Amygdala (tissue), 56 donors: ENCODE measurements at regions not wholly inside any gene's neighbourhood (a gene's known extent, or its start where the extent isn't known, plus 50 kb on each side); places are given as distances from the start of the nearest gene placed in this dataset.
"Not testable (repeated sequence)": the region's sequence is repeated elsewhere in the genome, so short reads cannot be mapped to it uniquely, and the experiment has no call there.

Source experiments
- DNase-seq, 56 donors: peaks; one replicate each; lab custom pipeline; 2025; lab: John Stamatoyannopoulos, UW

GRCh38 chr6:144392536-144392935 is 107.4 kb downstream of the UTRN start:
- DNase-seq: no peak

GRCh38 chr6:144394210-144394609 is 109.1 kb downstream of the UTRN start:
- no peak for DNase-seq

GRCh38 chr6:144395014-144395413 is 109.9 kb downstream of the UTRN start:
- no peak for DNase-seq

GRCh38 chr6:144395826-144396225 is 110.7 kb downstream of the UTRN start:
- no peak for DNase-seq

GRCh38 chr6:144397141-144397540 is 112.0 kb downstream of the UTRN start:
- no peak for DNase-seq

GRCh38 chr6:144400321-144400720 is 115.2 kb downstream of the UTRN start:
- no peak for DNase-seq

GRCh38 chr6:144401736-144402733 is 116.9 kb downstream of the UTRN start:
- DNase-seq: no peak

- DNase-seq: no peak
These were observed 117.6 kb downstream of the UTRN start for GRCh38 chr6:144402750-144403149.

- DNase-seq: no peak
These were observed 120.0 kb downstream of the UTRN start for GRCh38 chr6:144405163-144405562.

GRCh38 chr6:144406796-144407195 is 121.7 kb downstream of the UTRN start:
- no peak for DNase-seq

- no peak for DNase-seq
These were observed 123.0 kb downstream of the UTRN start for GRCh38 chr6:144408161-144408560.

GRCh38 chr6:144410059-144410458 is 124.9 kb downstream of the UTRN start:
- no peak for DNase-seq

- DNase-seq: not testable (repeated sequence)
These were observed 125.4 kb downstream of the UTRN start for GRCh38 chr6:144410574-144410973.

- no peak for DNase-seq
These were observed 126.5 kb downstream of the UTRN start for GRCh38 chr6:144411531-144412165.

GRCh38 chr6:144413418-144413817 is 128.3 kb downstream of the UTRN start:
- no peak for DNase-seq

GRCh38 chr6:144415014-144415413 is 129.9 kb downstream of the UTRN start:
- no peak for DNase-seq

- no peak for DNase-seq
These were observed 130.7 kb downstream of the UTRN start for GRCh38 chr6:144415835-144416237.

GRCh38 chr6:144416244-144416643 is 131.1 kb downstream of the UTRN start:
- no peak for DNase-seq

GRCh38 chr6:144416773-144417172 is 131.6 kb downstream of the UTRN start:
- DNase-seq: no peak

- DNase-seq: no peak
These were observed 132.5 kb downstream of the UTRN start for GRCh38 chr6:144417681-144418080.

- no peak for DNase-seq
These were observed 133.9 kb downstream of the UTRN start for GRCh38 chr6:144418959-144419545.
